Natural killer cell (primary cell): ENCODE measurements at regions not wholly inside any gene's neighbourhood (a gene's known extent, or its start where the extent isn't known, plus 50 kb on each side); places are given as distances from the start of the nearest gene placed in this dataset.

ENCODE experiments used
- ATAC-seq, 3 donors: fragments of 150-1000 bp in 2 of 3; fragments of 200-7000 bp in 1 of 3; cut with Tn5 transposase; 1 replicate in 1 of 3; 2 replicates in 2 of 3; pipeline ENCODE4 v1.10.0; 2021; ENCODE audit warnings: mild to moderate bottlenecking in 2 of 3, moderate library complexity in 2 of 3
- DNase-seq, 2 donors: peaks; one replicate each; pipeline versions ENCODE4 v3.0.0 to v3.0.0-alpha.2; 2013 to 2021; ENCODE audit warnings: mixed read lengths in 1 of 2
- H3K27ac ChIP-seq: one replicate; pipeline ENCODE4 v1.5.1; 2013; ENCODE audit warnings: mild to moderate bottlenecking, low read length
- H3K27me3 ChIP-seq: one replicate; pipeline ENCODE4 v1.6.1; 2013; ENCODE audit warnings: low read length; ENCODE audit not compliant: control insufficient read depth, insufficient read depth
- H3K36me3 ChIP-seq: one replicate; pipeline ENCODE4 v1.6.1; 2013; ENCODE audit warnings: low read length; ENCODE audit not compliant: control insufficient read depth, insufficient read depth
- H3K4me1 ChIP-seq: one replicate; pipeline ENCODE4 v1.6.1; 2013; ENCODE audit warnings: low read length; ENCODE audit not compliant: control insufficient read depth, insufficient read depth
- H3K4me3 ChIP-seq: one replicate; pipeline ENCODE4 v1.5.1; 2013; ENCODE audit warnings: low read length
- H3K9me3 ChIP-seq: one replicate; pipeline ENCODE4 v1.6.1; 2013; ENCODE audit warnings: low read length; ENCODE audit not compliant: control insufficient read depth, insufficient read depth
- H3K27ac Mint-ChIP-seq, 2 donors: one replicate each; pipeline ENCODE4 v1.8.0; 2022; ENCODE audit warnings: mild to moderate bottlenecking in 2 of 2, mixed read lengths in 2 of 2, moderate library complexity in 1 of 2
- H3K27me3 Mint-ChIP-seq, 2 donors: one replicate each; pipeline ENCODE4 v1.8.0; 2022; ENCODE audit warnings: low read depth in 2 of 2, mixed read lengths in 2 of 2
- H3K36me3 Mint-ChIP-seq: one replicate; pipeline ENCODE4 v1.8.0; 2022; ENCODE audit warnings: mixed read lengths
- H3K4me1 Mint-ChIP-seq, 2 donors: one replicate each; pipeline ENCODE4 v1.8.0; 2022; ENCODE audit warnings: mixed read lengths in 2 of 2
- H3K4me3 Mint-ChIP-seq: one replicate; pipeline ENCODE4 v1.8.0; 2022; ENCODE audit warnings: mild to moderate bottlenecking, moderate library complexity, mixed read lengths
- H3K9me3 Mint-ChIP-seq, 2 donors: one replicate each; pipeline ENCODE4 v1.8.0; 2022; ENCODE audit warnings: mixed read lengths in 2 of 2
- WGBS: methylation state at CpG from one replicate; pipeline ENCODE4 v1.1.7; 2013; ENCODE audit warnings: missing lambda C conversion rate; ENCODE audit not compliant: insufficient coverage; 5-methylcytosine and 5-hydroxymethylcytosine counted together
- intact Hi-C: fragments of 100-400 bp; cut with micrococcal nuclease; formaldehyde crosslinking; loops from one replicate; pipeline ENCODE4 v1.14.2; 2022
- TF ChIP-seq, protein P1 (sequence below): fragments of 200-600 bp; IDR thresholded peaks from one replicate; pipeline ENCODE4 v1.8.0; 2022; ENCODE audit warnings: antibody characterized with exemption

DNA sequence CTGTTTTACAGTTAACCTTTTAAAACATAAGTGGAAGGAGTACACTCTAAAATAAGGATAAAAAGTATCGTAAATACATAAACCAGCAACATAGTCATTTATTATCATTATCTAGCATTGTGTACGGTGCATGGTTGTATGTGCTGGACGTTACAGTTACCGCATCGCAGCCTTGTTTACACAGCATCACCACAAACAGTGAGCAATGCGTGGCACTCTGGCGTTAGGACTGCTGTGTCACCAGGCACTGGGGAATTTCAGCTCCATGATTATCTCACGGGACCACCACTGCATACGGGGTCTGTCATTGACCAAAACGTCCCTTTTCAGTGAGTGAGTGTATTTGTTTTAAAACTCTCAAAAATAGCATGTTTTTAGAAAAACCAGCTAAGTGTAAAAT, 103.0 kb upstream of the SNTG2 start:
- ATAC-seq (no peak), DNase-seq (no peak)
- Mint-ChIP-seq H3K27me3 (peaks cover 6 to 27% of the 10 kb centered on the region in 2 donors), H3K4me3 (no peak overlapping the region), H3K4me1 (no peaks in the 10 kb centered on the region), H3K9me3 (no peaks in the 10 kb centered on the region), H3K27ac (no peak overlapping the region), H3K36me3 (no peaks in the 10 kb centered on the region)
- Histone ChIP-seq H3K27me3 (no peaks in the 10 kb centered on the region), H3K4me3 (no peak overlapping the region), H3K27ac (no peak overlapping the region), H3K9me3 (no peaks in the 10 kb centered on the region), H3K4me1 (no peaks in the 10 kb centered on the region), H3K36me3 (no peaks in the 10 kb centered on the region)
- 89% methylated on average over 9 of the region's 10 CpGs for WGBS
- intact Hi-C loops = no loop called here
- TF ChIP-seq, protein P1, sequence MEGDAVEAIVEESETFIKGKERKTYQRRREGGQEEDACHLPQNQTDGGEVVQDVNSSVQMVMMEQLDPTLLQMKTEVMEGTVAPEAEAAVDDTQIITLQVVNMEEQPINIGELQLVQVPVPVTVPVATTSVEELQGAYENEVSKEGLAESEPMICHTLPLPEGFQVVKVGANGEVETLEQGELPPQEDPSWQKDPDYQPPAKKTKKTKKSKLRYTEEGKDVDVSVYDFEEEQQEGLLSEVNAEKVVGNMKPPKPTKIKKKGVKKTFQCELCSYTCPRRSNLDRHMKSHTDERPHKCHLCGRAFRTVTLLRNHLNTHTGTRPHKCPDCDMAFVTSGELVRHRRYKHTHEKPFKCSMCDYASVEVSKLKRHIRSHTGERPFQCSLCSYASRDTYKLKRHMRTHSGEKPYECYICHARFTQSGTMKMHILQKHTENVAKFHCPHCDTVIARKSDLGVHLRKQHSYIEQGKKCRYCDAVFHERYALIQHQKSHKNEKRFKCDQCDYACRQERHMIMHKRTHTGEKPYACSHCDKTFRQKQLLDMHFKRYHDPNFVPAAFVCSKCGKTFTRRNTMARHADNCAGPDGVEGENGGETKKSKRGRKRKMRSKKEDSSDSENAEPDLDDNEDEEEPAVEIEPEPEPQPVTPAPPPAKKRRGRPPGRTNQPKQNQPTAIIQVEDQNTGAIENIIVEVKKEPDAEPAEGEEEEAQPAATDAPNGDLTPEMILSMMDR = no peak

- TF ChIP-seq, protein P1 = no peak
- Mint-ChIP-seq H3K27me3 (peaks cover 6 to 42% of the 10 kb centered on the region in 2 donors), H3K4me3 (no peak overlapping the region), H3K27ac (no peak overlapping the region), H3K9me3 (no peaks in the 10 kb centered on the region), H3K36me3 (no peaks in the 10 kb centered on the region), H3K4me1 (no peaks in the 10 kb centered on the region)
- ATAC-seq = no peak
- H3K4me1 ChIP-seq = no peaks in the 10 kb centered on the region
- WGBS = 61% methylated on average over 2 of the region's 3 CpGs
- H3K4me3 ChIP-seq = no peak overlapping the region
- no peak for DNase-seq
- intact Hi-C loops = no loop called here
- H3K27me3 ChIP-seq = no peaks in the 10 kb centered on the region
- H3K27ac ChIP-seq = no peak overlapping the region
- no peaks in the 10 kb centered on the region for H3K36me3 ChIP-seq
- no peaks in the 10 kb centered on the region for H3K9me3 ChIP-seq
Observed at GRCh38 chr2:844715-845114, 105.9 kb upstream of the SNTG2 start.

GRCh38 chr2:842151-842803, 108.4 kb upstream of the SNTG2 start:
- no peak overlapping the region for H3K27ac Mint-ChIP-seq
- 78% methylated on average over 16 of the region's 16 CpGs for WGBS
- Histone ChIP-seq H3K4me3 (no peak overlapping the region), H3K27me3 (no peaks in the 10 kb centered on the region), H3K9me3 (no peaks in the 10 kb centered on the region), H3K36me3 (no peaks in the 10 kb centered on the region), H3K27ac (no peak overlapping the region), H3K4me1 (no peaks in the 10 kb centered on the region)
- H3K4me3 Mint-ChIP-seq = no peak overlapping the region
- ATAC-seq (no peak), DNase-seq (no peak)
- TF ChIP-seq, protein P1 = no peak
- H3K27me3 Mint-ChIP-seq = peaks cover 20 to 62% of the 10 kb centered on the region in 2 donors
- no peaks in the 10 kb centered on the region for H3K4me1 Mint-ChIP-seq
- no peaks in the 10 kb centered on the region for H3K9me3 Mint-ChIP-seq
- intact Hi-C loops = no loop called here
- no peaks in the 10 kb centered on the region for H3K36me3 Mint-ChIP-seq

GRCh38 chr2:841036-841435, 109.6 kb upstream of the SNTG2 start:
- H3K36me3 ChIP-seq = no peaks in the 10 kb centered on the region
- WGBS = 96% methylated on average over 5 of the region's 5 CpGs

More at GRCh38 chr2:841036-841435, 109.6 kb upstream of the SNTG2 start:
- Mint-ChIP-seq H3K36me3 (no peaks in the 10 kb centered on the region), H3K27me3 (peaks cover 19 to 62% of the 10 kb centered on the region in 2 donors), H3K27ac (no peak overlapping the region), H3K9me3 (no peaks in the 10 kb centered on the region), H3K4me3 (no peak overlapping the region), H3K4me1 (no peaks in the 10 kb centered on the region)
- no peaks in the 10 kb centered on the region for H3K9me3 ChIP-seq
- H3K27me3 ChIP-seq = peaks cover 2% of the 10 kb centered on the region
- H3K27ac ChIP-seq = no peak overlapping the region
- no peak overlapping the region for H3K4me3 ChIP-seq
- TF ChIP-seq, protein P1 = no peak
- no peak for ATAC-seq
- intact Hi-C loops = no loop called here
- DNase-seq = no peak
- H3K4me1 ChIP-seq = no peaks in the 10 kb centered on the region
